HG03342 (cell line): ENCODE measurements at regions not wholly inside any gene's neighbourhood (a gene's known extent, or its start where the extent isn't known, plus 50 kb on each side); places are given as distances from the start of the nearest gene placed in this dataset.

Source experiments
- ATAC-seq: cut with Tn5 transposase; IDR thresholded peaks from one replicate; pipeline ENCODE4 v1.9.1; 2021; ENCODE audit warnings: mild to moderate bottlenecking, moderate library complexity; ENCODE audit not compliant: unreplicated experiment

DNA sequence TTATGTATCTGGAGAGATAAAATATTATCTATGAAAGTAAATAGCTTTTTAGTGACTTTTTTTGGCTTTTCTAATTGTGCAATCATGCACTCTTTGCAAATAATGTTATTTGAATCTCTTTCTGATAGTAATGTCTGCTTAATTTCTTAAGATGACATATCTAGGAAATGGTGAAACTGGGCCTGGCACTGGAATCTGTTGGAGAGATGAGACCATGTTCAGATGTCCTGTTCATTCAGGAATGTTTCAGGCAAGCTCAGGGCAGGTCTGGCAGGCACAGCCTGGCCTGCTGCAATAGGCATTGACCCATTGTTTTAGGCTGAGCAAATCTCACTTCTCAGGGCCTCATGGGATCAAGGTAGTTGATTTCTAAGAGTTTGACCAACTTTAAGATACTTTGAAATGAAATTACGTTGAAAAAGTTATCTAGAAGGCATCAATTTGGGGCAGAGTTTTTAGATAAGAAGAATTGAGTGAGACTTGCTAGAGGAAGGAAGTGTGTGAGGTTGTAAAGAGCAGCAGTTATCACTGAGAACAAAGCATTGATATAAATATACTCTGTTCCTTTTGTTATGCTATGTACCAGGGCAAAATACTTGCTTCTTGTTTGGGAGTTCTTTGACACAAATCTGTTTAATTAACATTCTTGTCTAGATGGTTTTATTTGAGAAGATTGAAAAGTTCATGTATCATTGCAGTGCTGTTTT is 133.0 kb upstream of the LEF1 start:
- no peak for ATAC-seq

DNA sequence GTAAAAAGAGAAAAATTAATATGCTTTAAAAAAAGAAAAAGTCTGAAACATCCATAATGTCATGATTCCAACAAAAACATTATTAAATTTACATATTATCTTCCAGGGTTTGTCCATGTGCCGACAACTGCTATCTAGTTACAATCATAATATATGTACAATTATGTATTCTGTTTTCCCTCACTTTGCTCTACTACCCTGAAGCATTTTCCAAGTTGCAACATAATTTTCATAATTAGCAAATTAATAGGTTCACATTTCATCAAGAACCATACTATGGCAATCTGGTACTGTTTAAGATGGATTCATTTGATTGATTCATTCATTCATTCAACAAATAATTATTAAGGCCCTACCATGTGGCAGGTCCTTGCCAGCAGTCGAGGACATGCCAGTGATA is 128.9 kb upstream of the LEF1 start:
- no peak for ATAC-seq

GRCh38 chr4:108292229-108292628 is 123.5 kb upstream of the LEF1 start:
- no peak for ATAC-seq

DNA sequence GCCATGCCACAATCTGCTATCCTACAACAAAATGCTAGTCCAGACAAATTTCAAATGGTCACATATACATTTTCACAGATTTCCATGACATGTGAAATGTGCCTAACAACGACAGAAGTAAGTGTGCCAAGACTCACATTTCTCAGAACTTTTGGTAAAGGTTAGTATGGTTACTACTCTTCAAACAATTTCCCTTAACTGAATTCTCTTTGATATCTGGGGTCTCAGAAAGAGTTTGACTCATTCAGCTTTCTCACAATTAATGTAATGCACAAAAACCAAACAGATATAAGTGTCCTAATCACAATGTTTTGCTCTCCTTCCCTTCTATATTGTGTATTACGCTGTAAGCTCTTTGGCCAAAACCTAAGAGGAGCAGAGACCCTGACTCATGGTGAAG is 122.4 kb upstream of the LEF1 start:
- ATAC-seq: no peak

- no peak for ATAC-seq
These were observed 119.2 kb upstream of the LEF1 start for GRCh38 chr4:108287834-108288413.

DNA sequence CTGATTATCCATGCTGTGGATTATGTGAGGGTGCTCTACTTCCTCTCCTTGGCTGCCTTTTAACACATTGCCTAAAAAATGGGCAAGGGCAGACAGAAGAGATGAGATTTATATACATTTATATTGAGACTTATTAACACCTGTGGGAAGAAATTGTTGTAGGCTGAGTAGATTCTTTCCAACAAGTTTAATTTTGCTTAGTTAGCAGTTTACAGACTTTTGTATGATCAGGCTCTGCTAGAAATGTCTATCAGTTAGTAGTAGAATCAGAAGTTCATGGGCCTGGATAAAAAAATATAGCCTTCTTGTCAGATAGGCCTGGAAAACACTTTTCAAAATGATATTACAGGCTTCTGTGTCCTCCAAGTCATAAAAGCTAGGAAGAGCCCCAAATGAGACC is 111.3 kb upstream of the LEF1 start:
- no peak for ATAC-seq

DNA sequence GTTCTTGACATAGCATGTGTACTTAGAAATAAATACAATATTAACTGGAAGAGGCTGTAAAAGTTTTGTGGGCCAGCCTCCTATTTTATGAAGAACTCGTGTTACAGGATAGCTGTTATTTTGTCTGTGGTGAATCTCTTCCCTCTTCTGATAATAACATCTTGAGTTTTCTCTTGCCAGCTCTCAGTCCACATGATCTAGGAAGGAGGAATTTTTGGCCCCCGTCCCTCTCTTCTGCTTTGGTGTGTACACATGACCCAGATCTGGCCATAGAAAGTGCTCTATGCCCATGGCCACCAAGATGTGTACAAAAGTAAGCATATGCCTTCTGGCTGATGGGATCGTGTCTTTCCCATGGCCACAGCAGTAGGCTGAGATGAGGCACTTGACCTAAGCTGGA is 108.0 kb upstream of the LEF1 start:
- ATAC-seq: no peak

DNA sequence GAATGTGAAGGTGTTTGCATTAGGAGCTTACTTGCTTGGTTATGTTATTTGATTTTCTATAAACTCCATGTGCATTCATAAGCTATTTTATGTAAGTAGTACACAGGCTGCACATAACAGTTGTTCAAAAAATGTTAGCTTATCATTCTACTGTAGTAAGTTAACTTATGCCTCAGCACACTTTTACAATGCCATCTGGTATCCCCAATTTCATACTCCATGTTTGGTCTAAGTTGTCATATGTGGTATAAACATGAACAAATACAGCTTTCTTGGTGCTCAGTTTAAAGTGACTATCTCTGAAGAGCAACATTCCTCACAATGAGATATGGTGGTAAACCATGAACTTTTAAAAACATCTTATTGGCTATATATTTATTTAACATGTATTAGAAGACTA is 104.3 kb upstream of the LEF1 start:
- ATAC-seq: no peak

DNA sequence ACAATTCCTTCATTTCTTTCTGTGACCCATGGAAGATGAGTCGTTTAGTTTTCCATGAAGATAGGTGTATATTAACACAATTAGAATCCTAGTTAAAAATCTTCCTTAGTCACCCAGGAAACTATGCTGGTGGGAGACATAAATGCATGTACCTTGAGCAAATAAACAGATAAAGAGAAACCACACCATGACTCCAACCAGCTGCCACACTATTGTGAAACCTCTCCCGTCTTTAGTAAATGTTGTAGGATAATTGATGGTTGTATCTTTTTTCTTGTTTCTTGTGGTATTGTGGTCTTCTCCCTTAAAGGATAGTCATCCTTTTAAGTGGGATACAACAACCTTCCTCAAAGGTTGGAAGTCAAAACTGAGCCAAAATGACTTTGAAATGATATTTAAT is 103.8 kb upstream of the LEF1 start:
- no peak for ATAC-seq

GRCh38 chr4:108272046-108272445 is 103.3 kb upstream of the LEF1 start:
- ATAC-seq: no peak

GRCh38 chr4:108270466-108271450 is 102.0 kb upstream of the LEF1 start:
- no peak for ATAC-seq

- no peak for ATAC-seq
These were observed 96.0 kb upstream of the LEF1 start for GRCh38 chr4:108264693-108265092.

GRCh38 chr4:108263057-108263456 is 94.3 kb upstream of the LEF1 start:
- ATAC-seq: no peak

GRCh38 chr4:108261026-108261425 is 92.3 kb upstream of the LEF1 start:
- ATAC-seq: no peak

- ATAC-seq: no peak
These were observed 87.8 kb upstream of the LEF1 start for GRCh38 chr4:108256538-108256937.

DNA sequence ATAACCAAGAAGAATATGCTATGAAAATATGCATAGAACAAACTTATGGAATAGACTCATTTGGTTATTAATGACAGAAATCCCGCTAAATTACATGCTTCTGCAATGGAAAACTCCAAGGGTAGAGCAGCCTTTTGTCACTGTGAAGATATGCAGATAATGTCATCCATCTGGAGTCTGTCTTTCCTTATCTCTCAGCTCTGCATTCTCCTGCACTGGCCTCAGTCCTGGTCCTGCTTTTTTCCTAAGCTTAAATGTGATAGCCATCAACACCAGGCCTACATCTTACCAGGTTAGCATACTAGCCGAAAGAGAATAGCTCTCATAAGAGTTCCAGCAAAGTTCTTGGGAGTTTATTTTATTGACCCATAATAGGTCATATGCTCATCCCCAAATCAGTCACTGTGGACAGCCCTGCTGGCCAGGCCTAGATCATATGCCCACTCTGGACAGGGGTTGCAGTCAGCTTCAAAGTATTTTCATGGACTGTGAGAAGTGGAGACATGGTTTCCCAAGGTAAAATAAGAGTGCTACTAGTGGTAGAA is 86.5 kb upstream of the LEF1 start:
- no peak for ATAC-seq

- no peak for ATAC-seq
These were observed 80.7 kb upstream of the LEF1 start for GRCh38 chr4:108249397-108249796.

DNA sequence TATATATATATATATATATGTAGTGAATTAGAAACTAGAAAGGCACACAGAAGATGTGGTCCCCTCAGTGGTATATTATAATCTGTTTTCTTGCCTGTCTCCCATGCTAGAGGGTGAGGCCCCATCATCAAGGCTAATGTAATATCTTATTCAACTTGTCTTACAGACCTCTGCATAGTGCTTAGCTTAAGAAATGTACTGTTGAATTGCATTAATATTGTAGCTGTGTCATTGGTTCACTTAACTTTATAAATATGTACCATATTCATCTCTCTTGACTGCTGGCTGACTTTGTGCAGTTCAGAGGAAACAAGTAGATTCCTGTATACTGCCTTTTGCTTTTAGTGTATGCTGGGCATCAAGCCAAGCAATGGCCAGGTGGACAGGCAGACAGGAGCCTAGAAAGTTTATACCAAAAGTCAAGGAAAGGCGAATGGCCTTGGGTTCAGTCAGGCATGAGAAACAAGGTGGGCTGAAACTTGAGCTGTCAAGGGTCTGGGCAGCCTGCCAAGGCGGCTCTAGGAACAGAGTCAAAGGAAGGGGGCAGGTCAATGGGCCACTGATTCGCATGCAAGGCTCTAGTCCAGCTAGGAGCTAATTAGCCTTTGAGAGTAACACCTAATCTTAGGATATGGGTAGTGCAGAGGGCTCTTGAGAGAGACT is 78.8 kb upstream of the LEF1 start:
- no peak for ATAC-seq

GRCh38 chr4:108244606-108245005 is 75.9 kb upstream of the LEF1 start:
- ATAC-seq: no peak

DNA sequence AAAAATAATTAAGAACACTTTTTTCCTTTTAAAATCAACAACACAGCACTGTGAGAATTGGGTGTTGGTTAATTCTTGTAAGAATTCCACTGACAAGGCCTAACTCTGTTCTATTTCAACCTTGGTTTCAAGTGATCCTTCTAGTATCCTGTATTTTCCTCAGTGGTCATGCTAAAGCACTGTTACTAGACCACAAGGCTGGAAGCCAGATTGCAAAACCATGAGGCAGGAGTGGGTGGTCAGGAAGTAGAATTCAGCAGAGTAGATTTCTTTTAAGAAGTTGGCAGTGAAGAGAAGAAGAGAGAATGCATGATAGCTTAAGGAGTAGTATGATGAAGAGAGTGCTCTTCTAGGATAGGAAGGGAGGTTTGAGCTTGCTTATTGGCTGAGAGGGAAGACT is 71.6 kb upstream of the LEF1 start:
- no peak for ATAC-seq

GRCh38 chr4:108237693-108238092 is 69.0 kb upstream of the LEF1 start:
- no peak for ATAC-seq
